Left colon (tissue), 2 donors: ENCODE measurements at regions not wholly inside any gene's neighbourhood (a gene's known extent, or its start where the extent isn't known, plus 50 kb on each side); places are given as distances from the start of the nearest gene placed in this dataset.

Source experiments
- ATAC-seq: fragments of 200-7000 bp; cut with Tn5 transposase; one replicate; pipeline ENCODE4 v1.9.1; 2020; ENCODE audit warnings: mild to moderate bottlenecking, moderate library complexity
- DNase-seq, 2 donors: peaks; one replicate each; pipeline ENCODE4 v3.0.0-alpha.2; 2020
- intact Hi-C, 2 donors: fragments of 100-400 bp; cut with DNase I in 1 of 2; cut with micrococcal nuclease in 1 of 2; formaldehyde crosslinking; loops; one replicate each; pipeline versions ENCODE4 v1.11.2 to v1.14.0; 2022; cut with DNase I, micrococcal nuclease
- donor health status: DM: no; HTN: no; CAD: no.
- donor health status: DM: yes; HTN: yes; CAD: no.

- no peak for ATAC-seq
- DNase-seq: no peak
- intact Hi-C loops: no loop called here
Observed at GRCh38 chr3:107973961-107974360, 116.9 kb downstream of the CD47 start.

- intact Hi-C loops: no loop called here
- ATAC-seq (no peak), DNase-seq (no peak)
Observed at GRCh38 chr3:107973152-107973551, 117.7 kb downstream of the CD47 start.

DNA sequence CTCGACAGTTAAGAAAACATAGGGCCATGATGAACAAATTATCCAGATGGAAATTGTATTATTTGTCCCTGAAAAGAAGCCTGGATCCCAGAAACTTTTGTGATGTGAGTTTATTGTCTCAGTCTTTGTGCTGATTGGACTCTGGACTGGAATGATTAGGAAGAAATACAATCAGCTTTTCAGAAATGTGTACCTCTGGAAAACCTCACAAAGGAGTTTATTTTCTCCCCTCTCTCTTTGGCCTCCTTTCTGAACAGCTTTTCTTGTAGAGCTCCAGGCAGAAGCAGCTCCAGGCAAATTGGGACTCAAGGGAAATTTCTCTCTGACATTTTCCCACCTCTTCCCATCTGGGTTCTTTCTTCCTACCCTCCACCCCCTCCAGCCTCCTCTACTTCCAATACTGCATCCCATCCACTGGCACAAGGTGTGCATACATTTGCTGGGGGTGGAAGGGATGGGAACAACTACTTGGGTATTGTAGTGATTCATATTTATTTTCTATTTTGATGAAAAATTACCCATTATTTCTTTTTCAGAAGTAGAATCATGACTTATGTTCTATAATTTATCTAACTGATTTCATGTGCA, 119.7 kb downstream of the CD47 start:
- intact Hi-C loops: no loop called here
- no peak for ATAC-seq
- no peak for DNase-seq

GRCh38 chr3:107969994-107970819, 120.6 kb downstream of the CD47 start:
- ATAC-seq (peak; percentile 76), DNase-seq (peak in 1 of 2 donors; percentile 40)
- intact Hi-C loops: no loop called here

- intact Hi-C loops: no loop called here
- ATAC-seq (no peak), DNase-seq (no peak)
Observed at GRCh38 chr3:107969525-107969924, 121.3 kb downstream of the CD47 start.

- ATAC-seq: no peak
- no peak for DNase-seq
- intact Hi-C loops: no loop called here
Observed at GRCh38 chr3:107966276-107966675, 124.6 kb downstream of the CD47 start.

DNA sequence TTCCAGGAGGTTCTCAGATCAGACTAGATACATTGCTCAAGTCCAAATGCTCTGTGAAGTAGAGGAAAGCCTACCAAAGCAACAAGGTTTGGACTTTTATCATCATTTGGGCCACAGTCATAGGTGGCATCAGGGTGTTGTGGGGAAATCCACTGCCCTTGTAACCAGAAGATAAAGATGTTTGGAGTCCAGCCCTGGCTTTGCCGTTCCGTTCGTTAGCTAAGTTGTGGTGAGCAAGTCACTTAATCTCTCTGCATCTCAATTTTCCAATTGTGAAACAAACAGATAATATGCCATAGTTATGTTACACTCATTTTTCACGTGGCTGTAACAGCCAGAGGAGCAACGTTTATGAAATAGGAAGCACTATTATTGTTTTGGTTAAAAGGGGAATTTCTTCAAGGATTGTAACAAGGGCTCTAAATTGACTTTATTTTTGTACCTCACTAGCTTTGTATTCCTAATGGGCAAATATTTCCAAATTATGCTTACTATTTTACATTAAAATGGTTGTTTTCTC, 125.6 kb downstream of the CD47 start:
- ATAC-seq: no peak
- DNase-seq: no peak
- intact Hi-C loops: no loop called here

GRCh38 chr3:107963581-107963980, 127.2 kb downstream of the CD47 start:
- DNase-seq (no peak), ATAC-seq (no peak)

GRCh38 chr3:107962946-107963345, 127.9 kb downstream of the CD47 start:
- intact Hi-C loops: no loop called here
- ATAC-seq: peak; percentile 34
- no peak for DNase-seq

More at GRCh38 chr3:107963581-107963980, 127.2 kb downstream of the CD47 start:
- intact Hi-C loops: no loop called here

DNA sequence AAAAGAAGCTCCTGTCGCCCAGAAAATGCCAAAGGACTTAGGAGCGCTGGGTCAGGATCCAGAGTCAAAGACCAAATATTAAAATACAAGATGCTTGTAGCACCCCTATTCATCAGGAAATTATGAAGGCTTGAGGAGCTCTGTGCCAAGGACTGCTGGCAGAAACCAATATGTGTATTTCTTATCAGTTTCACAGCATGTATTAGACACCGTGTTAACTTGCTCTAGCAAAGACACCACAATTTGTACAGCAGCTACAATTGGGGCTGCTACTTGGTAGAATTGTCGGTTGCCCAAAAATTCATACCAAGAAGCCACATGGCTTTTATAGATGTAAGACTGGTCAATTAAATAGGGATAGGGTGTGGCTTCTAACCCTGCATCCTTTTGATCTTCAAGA, 128.8 kb downstream of the CD47 start:
- intact Hi-C loops: no loop called here
- no peak for DNase-seq
- ATAC-seq: no peak

GRCh38 chr3:107959550-107960154, 131.2 kb downstream of the CD47 start:
- intact Hi-C loops: no loop called here
- no peak for ATAC-seq
- DNase-seq: no peak

GRCh38 chr3:107958146-107958545, 132.7 kb downstream of the CD47 start:
- DNase-seq (no peak), ATAC-seq (no peak)
- intact Hi-C loops: no loop called here

DNA sequence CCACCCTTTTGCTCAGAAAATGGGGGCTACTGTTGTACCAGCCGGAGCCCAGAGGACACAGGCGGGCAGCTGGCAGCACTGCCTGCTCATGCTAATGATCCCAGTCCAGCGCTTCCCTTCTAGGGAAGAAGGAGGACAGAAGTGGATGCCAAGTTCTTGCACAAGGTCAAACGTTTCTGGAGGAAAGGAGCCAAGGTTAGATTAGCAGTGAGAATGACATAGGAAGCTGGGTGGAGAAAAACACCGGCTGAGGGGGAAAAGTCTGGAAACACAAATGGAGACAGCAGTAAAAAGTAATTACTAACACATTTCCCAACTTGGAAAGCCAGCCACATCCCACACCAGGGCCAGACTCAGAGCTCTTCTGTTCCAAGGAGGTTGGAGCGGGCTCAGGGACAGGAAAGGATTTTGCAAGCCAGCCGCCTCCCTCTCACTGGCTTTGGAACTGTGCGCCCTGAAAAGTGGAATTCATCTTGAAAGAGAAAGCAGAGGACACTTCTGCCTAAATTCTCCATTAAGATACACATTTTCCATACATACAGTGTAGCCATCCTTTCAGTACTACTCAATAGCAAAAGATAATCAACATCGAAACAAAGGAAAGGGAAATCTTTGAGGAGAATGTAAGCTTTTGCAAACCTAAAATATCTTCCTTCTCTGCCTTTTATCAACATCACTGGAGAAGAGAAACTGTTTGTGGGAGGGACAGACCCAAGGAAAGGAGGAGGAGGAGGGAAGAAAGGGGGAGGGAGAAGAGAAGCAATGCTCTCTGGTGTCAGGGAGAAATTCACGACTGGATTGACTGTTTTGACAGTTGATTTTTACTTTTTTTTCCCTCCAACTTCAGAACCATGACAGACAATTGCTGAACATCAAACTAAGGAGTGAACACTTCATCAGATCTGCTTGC, 133.6 kb downstream of the CD47 start:
- peak; percentile 33 to 56 for DNase-seq
- intact Hi-C loops: no loop called here
- peak; percentile 19 for ATAC-seq

GRCh38 chr3:107954845-107955244, 136.0 kb downstream of the CD47 start:
- DNase-seq: no peak
- ATAC-seq: no peak
- intact Hi-C loops: no loop called here

DNA sequence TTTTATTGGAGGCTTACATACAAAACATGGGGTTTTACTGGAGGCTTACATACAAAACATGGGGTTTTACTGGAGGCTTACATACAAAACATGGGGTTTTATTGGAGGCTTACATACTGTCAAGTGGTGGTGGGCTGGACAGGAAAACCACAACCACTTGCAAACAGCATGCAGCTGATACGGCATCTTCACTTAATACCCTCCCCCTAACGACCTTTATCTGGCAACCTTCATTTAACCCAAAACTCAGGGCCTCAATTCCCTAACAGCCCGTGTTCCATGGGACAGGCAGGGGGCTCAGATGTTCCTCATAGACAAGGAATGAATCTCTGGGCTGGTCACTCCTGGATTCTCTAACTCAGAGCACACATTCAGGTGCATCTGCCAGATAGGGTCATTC, 137.1 kb downstream of the CD47 start:
- intact Hi-C loops: no loop called here
- no peak for DNase-seq
- ATAC-seq: no peak

- intact Hi-C loops: no loop called here
- ATAC-seq (no peak), DNase-seq (no peak)
Observed at GRCh38 chr3:107951126-107951525, 139.7 kb downstream of the CD47 start.

DNA sequence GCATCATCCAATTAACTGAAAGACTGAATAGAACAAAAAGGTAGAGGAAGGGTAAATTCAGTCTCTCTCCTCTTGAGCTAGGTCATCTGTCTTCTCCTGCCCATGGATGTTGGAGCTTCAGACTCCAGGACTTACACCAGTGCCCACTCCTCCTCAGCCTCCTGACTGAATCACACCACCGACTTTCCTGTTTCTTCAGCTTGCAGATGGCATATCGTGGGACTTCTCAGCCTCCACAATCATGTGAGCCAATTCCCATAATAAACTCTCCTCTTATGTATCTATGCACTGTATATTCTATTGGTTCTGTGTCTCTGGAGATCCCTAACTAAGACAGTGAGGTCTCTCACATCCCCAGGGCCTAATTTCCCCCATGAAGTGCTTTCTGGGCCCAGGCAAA, 140.4 kb downstream of the CD47 start:
- intact Hi-C loops: no loop called here
- ATAC-seq (no peak), DNase-seq (no peak)

GRCh38 chr3:107949394-107949970, 141.3 kb downstream of the CD47 start:
- no peak for DNase-seq
- intact Hi-C loops: no loop called here
- no peak for ATAC-seq

GRCh38 chr3:107947203-107947602, 143.6 kb downstream of the CD47 start:
- intact Hi-C loops: no loop called here
- DNase-seq (no peak), ATAC-seq (no peak)
